H1 (cell line): ENCODE measurements at regions not wholly inside any gene's neighbourhood (a gene's known extent, or its start where the extent isn't known, plus 50 kb on each side); places are given as distances from the start of the nearest gene placed in this dataset.

Experiments
- JUND ChIP-seq: IDR thresholded peaks from 2 replicates; pipeline ENCODE4 v1.6.1; 2011; ENCODE audit warnings: mild to moderate bottlenecking, improper control_type of control experiment, low read length
- PHF8 ChIP-seq: fragments of 200-600 bp; sonication (generic); conservative IDR thresholded peaks from 2 replicates; pipeline ENCODE4 v1.7.1; 2012; ENCODE audit warnings: low read depth, mild to moderate bottlenecking, inconsistent platforms, low read length, moderate library complexity
- SIRT6 ChIP-seq: IDR thresholded peaks from one replicate; pipeline ENCODE4 v1.7.1; 2012; ENCODE audit warnings: low read length, inconsistent platforms
- SP2 ChIP-seq: IDR thresholded peaks from 2 replicates; pipeline ENCODE4 v1.6.1; 2012; ENCODE audit warnings: mild to moderate bottlenecking, low read length, inconsistent platforms
- SUZ12 ChIP-seq: fragments of 200-600 bp; sonication (generic); IDR thresholded peaks from 2 replicates; pipeline ENCODE4 v1.6.1; 2012; ENCODE audit warnings: mild to moderate bottlenecking, inconsistent platforms, low read length, moderate library complexity, mixed read lengths

DNA sequence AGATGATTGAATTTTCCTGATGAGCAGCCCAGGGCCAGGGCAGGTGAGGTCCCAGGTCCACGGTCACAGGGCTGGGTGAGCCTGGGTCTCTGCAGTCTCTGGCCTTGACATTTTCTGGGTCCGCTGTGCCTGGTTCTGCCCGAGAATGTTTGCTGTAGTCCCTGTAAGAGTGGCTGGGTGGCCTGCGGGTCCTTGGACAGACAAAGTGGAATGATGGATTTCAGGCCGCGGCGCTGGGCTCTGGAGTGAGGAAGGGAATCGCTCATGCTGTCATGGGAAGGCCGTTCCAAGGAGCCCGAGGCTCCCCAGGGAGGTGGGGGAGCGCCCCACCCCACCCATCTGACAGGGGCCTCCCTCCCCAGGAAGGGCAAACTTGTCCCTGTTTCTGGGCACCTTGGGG, 153.5 kb upstream of the CIBAR2 start (continued):
- TF ChIP-seq SP2 (no peak), SIRT6 (no peak), PHF8 (no peak), JUND (no peak), SUZ12 (no peak)
